Upper lobe of right lung (tissue), 1 donor: ENCODE measurements at regions not wholly inside any gene's neighbourhood (a gene's known extent, or its start where the extent isn't known, plus 50 kb on each side); places are given as distances from the start of the nearest gene placed in this dataset.

ENCODE experiments used
- ATAC-seq: fragments of 200-7000 bp; cut with Tn5 transposase; one replicate; pipeline ENCODE4 v1.9.1; 2020; ENCODE audit warnings: mild to moderate bottlenecking, moderate library complexity
- DNase-seq: peaks from one replicate; pipeline ENCODE4 v3.0.0-alpha.2; 2020
- H3K27ac ChIP-seq: fragments of 200-600 bp; one replicate; pipeline ENCODE4 v1.8.0; 2022
- H3K27me3 ChIP-seq: fragments of 200-600 bp; one replicate; pipeline ENCODE4 v1.8.0; 2022; ENCODE audit warnings: mild to moderate bottlenecking
- H3K36me3 ChIP-seq: fragments of 200-600 bp; one replicate; pipeline ENCODE4 v1.8.0; 2022
- H3K4me1 ChIP-seq: fragments of 200-600 bp; one replicate; pipeline ENCODE4 v1.8.0; 2022
- H3K4me3 ChIP-seq: fragments of 200-600 bp; one replicate; pipeline ENCODE4 v1.8.0; 2022; ENCODE audit warnings: mild to moderate bottlenecking
- H3K9me3 ChIP-seq: fragments of 200-600 bp; one replicate; pipeline ENCODE4 v1.8.0; 2022
- intact Hi-C: fragments of 100-400 bp; cut with DNase I; formaldehyde crosslinking; loops from one replicate; pipeline ENCODE4 v1.11.0; 2022
- TF ChIP-seq, protein P1 (sequence below): fragments of 200-600 bp; IDR thresholded peaks from one replicate; pipeline ENCODE4 v1.8.0; 2022; ENCODE audit warnings: antibody characterized with exemption
- donor health status: DM: no; HTN: yes; CAD: no; lungs with severe emphysema.

DNA sequence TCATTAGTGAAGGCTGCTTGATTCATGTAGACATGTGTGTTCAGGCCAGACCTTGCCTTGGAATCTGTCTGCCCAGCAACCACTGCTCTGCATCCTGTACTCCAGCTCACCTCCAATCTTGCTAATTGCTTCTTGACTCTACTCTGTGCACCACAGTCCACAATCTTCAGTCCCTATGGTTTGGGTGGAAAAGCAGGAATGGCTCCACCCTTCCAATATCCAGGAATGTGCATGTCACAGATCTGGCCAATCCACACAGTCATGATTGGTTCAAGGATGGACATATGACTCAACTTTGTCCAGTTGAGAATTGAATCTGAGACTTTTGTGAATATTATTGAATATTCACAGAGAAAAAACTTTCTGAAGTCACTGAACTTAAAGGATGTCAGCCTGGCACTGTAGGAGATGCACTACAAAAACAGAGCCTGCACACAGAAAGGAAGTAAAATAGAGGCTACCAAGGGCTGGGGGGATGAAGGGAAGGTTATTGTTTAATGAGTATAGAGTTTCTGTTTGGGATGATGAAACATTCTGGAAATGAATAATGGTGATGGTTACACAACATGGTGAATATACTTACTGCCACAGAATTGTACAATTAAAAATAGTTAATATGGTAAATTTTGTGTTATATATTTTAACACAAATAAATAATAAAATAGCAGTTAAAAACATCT is 161.3 kb upstream of the USP38 start:
- Histone ChIP-seq H3K27ac (no peak overlapping the region), H3K9me3 (no peaks in the 10 kb centered on the region), H3K36me3 (no peaks in the 10 kb centered on the region), H3K4me1 (peaks cover 3% of the 10 kb centered on the region), H3K27me3 (no peaks in the 10 kb centered on the region), H3K4me3 (no peak overlapping the region)
- intact Hi-C loops, result no loop called here
- no peak for ATAC-seq
- TF ChIP-seq, protein P1, sequence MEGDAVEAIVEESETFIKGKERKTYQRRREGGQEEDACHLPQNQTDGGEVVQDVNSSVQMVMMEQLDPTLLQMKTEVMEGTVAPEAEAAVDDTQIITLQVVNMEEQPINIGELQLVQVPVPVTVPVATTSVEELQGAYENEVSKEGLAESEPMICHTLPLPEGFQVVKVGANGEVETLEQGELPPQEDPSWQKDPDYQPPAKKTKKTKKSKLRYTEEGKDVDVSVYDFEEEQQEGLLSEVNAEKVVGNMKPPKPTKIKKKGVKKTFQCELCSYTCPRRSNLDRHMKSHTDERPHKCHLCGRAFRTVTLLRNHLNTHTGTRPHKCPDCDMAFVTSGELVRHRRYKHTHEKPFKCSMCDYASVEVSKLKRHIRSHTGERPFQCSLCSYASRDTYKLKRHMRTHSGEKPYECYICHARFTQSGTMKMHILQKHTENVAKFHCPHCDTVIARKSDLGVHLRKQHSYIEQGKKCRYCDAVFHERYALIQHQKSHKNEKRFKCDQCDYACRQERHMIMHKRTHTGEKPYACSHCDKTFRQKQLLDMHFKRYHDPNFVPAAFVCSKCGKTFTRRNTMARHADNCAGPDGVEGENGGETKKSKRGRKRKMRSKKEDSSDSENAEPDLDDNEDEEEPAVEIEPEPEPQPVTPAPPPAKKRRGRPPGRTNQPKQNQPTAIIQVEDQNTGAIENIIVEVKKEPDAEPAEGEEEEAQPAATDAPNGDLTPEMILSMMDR, result no peak
- DNase-seq, result no peak

DNA sequence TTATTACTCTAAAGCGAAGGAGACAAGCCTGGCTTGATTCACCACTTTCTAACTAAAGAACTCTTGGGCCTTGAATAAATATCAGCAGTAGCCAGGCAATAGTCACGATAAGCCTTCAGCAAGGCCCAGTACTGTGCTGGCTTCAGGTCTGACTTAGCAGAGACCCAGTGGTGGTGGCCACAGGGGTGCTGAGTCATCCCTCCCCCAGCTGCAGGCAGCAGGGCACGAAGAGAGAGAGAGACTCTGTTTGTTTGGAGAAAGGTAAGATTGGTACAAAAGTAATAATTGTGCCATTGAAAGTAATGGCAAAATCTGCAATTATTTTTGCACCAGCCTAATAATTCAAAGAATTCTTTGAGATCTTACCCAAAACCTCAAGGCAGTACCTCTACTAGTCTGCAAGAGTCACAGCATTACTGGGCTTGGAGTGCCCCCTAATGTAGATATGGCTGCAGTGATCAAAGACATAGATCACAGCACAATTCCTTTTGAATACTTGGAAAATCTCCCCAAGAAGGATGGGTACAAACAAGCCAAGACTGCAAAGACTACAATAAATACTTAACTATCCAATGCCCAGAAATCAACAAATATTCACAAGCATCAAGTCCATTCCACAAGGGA is 159.5 kb upstream of the USP38 start:
- no peak for DNase-seq
- H3K27me3 ChIP-seq, result no peaks in the 10 kb centered on the region
- H3K4me1 ChIP-seq, result peaks cover 3% of the 10 kb centered on the region
- H3K4me3 ChIP-seq, result no peak overlapping the region
- H3K9me3 ChIP-seq, result no peaks in the 10 kb centered on the region
- H3K36me3 ChIP-seq, result no peaks in the 10 kb centered on the region
- TF ChIP-seq, protein P1, result peak; percentile 39
- H3K27ac ChIP-seq, result no peak overlapping the region
- intact Hi-C loops, result no loop called here
- peak; percentile 51 for ATAC-seq

DNA sequence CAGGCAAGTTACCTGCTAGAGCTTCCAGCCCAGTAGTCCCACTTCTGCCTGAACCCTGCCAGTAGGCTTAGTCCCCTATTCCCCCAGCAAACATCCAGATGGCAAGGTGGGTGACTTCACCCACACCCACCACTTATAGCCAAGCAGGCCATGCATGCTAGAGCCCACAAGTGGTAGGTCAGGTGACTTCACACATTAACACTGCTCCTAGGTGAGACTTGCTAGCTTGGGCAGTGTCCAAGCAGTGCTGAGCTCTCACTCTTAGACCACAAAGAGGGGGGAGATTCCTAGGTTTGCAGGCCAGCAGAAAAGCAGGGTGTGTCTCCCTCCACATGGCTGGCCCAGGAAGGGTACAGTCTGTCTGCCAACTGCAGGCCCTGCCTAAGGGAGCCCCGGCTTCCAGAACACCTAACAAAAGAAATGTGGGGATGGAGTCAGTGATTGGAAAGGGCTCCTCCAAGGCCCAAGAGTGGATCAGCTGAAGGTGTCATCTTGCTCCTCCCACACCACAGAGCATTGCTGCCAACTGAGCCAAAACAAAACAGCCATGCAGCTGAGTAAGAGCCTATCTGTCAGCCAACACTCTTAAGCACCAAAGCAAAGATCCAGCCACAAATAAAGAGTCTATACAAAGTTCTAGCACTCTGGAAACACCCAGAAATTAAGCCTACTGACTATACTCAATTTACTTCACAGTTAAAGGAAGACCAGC is 158.1 kb upstream of the USP38 start:
- TF ChIP-seq, protein P1, result no peak
- DNase-seq, result no peak
- Histone ChIP-seq H3K4me1 (peaks cover 3% of the 10 kb centered on the region), H3K9me3 (no peaks in the 10 kb centered on the region), H3K36me3 (no peaks in the 10 kb centered on the region), H3K27ac (no peak overlapping the region), H3K27me3 (no peaks in the 10 kb centered on the region), H3K4me3 (no peak overlapping the region)
- intact Hi-C loops, result no loop called here
- peak; percentile 59 for ATAC-seq

DNA sequence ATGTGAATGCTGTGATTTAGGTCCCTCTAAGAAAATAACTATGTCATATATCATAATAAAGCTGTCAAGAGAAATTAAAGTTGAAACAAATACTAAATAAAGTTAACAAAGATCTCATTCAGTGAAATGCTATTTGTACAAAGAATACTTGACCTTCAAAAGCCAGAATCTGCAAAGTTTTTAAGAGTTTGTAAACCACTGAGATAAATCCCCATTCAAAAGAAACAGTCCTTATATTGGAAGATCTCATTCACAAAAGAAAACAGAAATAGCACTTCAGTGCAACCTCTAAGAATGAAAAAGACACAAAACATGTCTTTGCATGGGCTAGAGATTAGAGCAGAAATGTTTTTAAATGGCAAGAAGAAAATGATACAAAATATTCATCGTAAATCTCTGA is 149.1 kb upstream of the USP38 start:
- Histone ChIP-seq H3K4me3 (no peak overlapping the region), H3K27ac (no peak overlapping the region), H3K4me1 (no peaks in the 10 kb centered on the region), H3K9me3 (no peaks in the 10 kb centered on the region), H3K36me3 (no peaks in the 10 kb centered on the region), H3K27me3 (no peaks in the 10 kb centered on the region)
- intact Hi-C loops, result no loop called here
- TF ChIP-seq, protein P1, result no peak
- DNase-seq (no peak), ATAC-seq (no peak)

DNA sequence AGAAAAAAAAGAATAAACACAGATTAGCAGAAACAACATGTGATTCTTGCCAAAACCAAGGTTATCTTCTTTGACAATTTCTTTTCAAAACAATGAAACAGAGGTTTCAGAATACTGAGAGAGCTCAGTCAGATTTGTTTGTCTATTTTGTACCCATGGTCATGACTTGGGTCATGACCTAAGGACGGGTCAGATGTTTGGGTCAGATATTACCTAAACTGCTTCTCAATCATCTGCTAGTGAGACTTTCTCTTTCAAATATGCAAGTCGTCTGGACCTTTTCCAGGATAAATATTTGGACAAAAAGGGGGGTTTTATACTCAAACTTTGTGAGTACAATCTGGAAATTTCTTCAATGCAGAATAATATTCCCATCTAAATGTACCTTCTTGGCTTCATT is 148.3 kb upstream of the USP38 start:
- Histone ChIP-seq H3K27ac (no peak overlapping the region), H3K9me3 (no peaks in the 10 kb centered on the region), H3K4me1 (no peaks in the 10 kb centered on the region), H3K36me3 (no peaks in the 10 kb centered on the region), H3K4me3 (no peak overlapping the region), H3K27me3 (no peaks in the 10 kb centered on the region)
- DNase-seq, result no peak
- TF ChIP-seq, protein P1, result no peak
- no peak for ATAC-seq
- intact Hi-C loops, result no loop called here
